ENCODE measurements at regions not wholly inside any gene's neighbourhood (a gene's known extent, or its start where the extent isn't known, plus 50 kb on each side); places are given as distances from the start of the nearest gene placed in this dataset.

GRCh38 chr1:114222920-114223319, 69.3 kb upstream of the SYT6 start:
- peaks cover 15% of the 10 kb centered on the region for H3K27me3 ChIP-seq (ENCODE audit: insufficient read depth, low read length)
- no peak overlapping the region for H3K4me2 ChIP-seq (ENCODE audit: low read length)
- no peak overlapping the region for H3K4me3 ChIP-seq (replicated peaks in 1 of 2; ENCODE audit: low read depth in 1 of 2, low read length in 2 of 2)
- ATAC-seq: no peak
- no peaks in the 10 kb centered on the region for H3K79me2 ChIP-seq (ENCODE audit: insufficient read depth, low read length)
- no peaks in the 10 kb centered on the region for H4K20me1 ChIP-seq (ENCODE audit: insufficient read depth)
- no peaks in the 10 kb centered on the region for H3K4me1 ChIP-seq (ENCODE audit: control insufficient read depth in 1 of 2, insufficient read depth in 2 of 2, low read length in 2 of 2)
- POLR2A ChIA-PET: no interaction called here
- BruUV-seq (replicated peaks): no TSS peak
- H3K9me3 ChIP-seq (ENCODE audit: control insufficient read depth in 1 of 2, insufficient read depth in 1 of 2, low read depth in 1 of 2, low read length in 2 of 2): no peaks in the 10 kb centered on the region
- no peak overlapping the region for H3K9ac ChIP-seq (ENCODE audit: low read length)
- no peak for DNase-seq (ENCODE audit: low read depth, low spot score)
- no peak for TF ChIP-seq EGR1 (IDR thresholded peaks at IDR 0.05; ENCODE audit: low read depth)
- no peak for TF ChIP-seq SRF (IDR thresholded peaks at IDR 0.05; ENCODE audit: low read depth)
- TF ChIP-seq ZBTB33 (IDR thresholded peaks at IDR 0.05; ENCODE audit: extremely low read depth, insufficient replicate concordance, low read length): no peak
- no peak for TF ChIP-seq ATF3 (IDR thresholded peaks at IDR 0.05)
- RAD21 ChIA-PET (ENCODE audit: low non-redundant PET in 1 of 2, low total read pairs in 2 of 2, uncharacterized antibody in 2 of 2, unreplicated experiment in 2 of 2): no interaction called here
- CTCF ChIA-PET: no interaction called here
- H3K36me3 ChIP-seq (ENCODE audit: control insufficient read depth in 1 of 2, insufficient read depth in 2 of 2, low read length in 2 of 2): no peaks in the 10 kb centered on the region
- intact Hi-C loops (cut with micrococcal nuclease): loop anchor here (10.0 kb wide), 1 partner anchor 58 kb away; no protein-coding TSS in a partner anchor
- H3K9me2 ChIP-seq (ENCODE audit: insufficient read depth): no peaks in the 10 kb centered on the region
- no peak overlapping the region for H2AFZ ChIP-seq (ENCODE audit: low read depth, low read length, poor library complexity, severe bottlenecking)
- no peak overlapping the region for H3K27ac ChIP-seq (ENCODE audit: low read depth, low read length)

GRCh38 chr1:114219172-114219868, 65.7 kb upstream of the SYT6 start:
- ChIA-PET CTCF (no interaction called here), RAD21 (ENCODE audit: low non-redundant PET in 1 of 2, low total read pairs in 2 of 2, uncharacterized antibody in 2 of 2, unreplicated experiment in 2 of 2) (no interaction called here), POLR2A (no interaction called here)
- Histone ChIP-seq H3K9ac (ENCODE audit: low read length) (no peak overlapping the region), H3K36me3 (ENCODE audit: control insufficient read depth in 1 of 2, insufficient read depth in 2 of 2, low read length in 2 of 2) (no peaks in the 10 kb centered on the region), H3K27ac (ENCODE audit: low read depth, low read length) (no peak overlapping the region), H2AFZ (ENCODE audit: low read depth, low read length, poor library complexity, severe bottlenecking) (no peak overlapping the region), H3K79me2 (ENCODE audit: insufficient read depth, low read length) (no peaks in the 10 kb centered on the region), H3K27me3 (ENCODE audit: insufficient read depth, low read length) (peaks cover 35% of the 10 kb centered on the region), H4K20me1 (ENCODE audit: insufficient read depth) (no peaks in the 10 kb centered on the region), H3K9me3 (ENCODE audit: control insufficient read depth in 1 of 2, insufficient read depth in 1 of 2, low read depth in 1 of 2, low read length in 2 of 2) (no peaks in the 10 kb centered on the region), H3K4me2 (ENCODE audit: low read length) (no peak overlapping the region), H3K4me3 (replicated peaks in 1 of 2; ENCODE audit: low read depth in 1 of 2, low read length in 2 of 2) (no peak overlapping the region), H3K4me1 (ENCODE audit: control insufficient read depth in 1 of 2, insufficient read depth in 2 of 2, low read length in 2 of 2) (no peaks in the 10 kb centered on the region), H3K9me2 (ENCODE audit: insufficient read depth) (no peaks in the 10 kb centered on the region)
- DNase-seq (ENCODE audit: low read depth, low spot score): no peak
- intact Hi-C loops (cut with micrococcal nuclease): loop anchor here (5.0 kb wide), 1 partner anchor 242 kb away; the partner anchor contains the start of gene OLFML3
- ATAC-seq: peak; percentile 53
- BruUV-seq (replicated peaks): no TSS peak
- no peak for TF ChIP-seq CEBPB (IDR thresholded peaks at IDR 0.05; ENCODE audit: low read depth)
- peak; percentile 56 for TF ChIP-seq RAD21 (IDR thresholded peaks at IDR 0.05; ENCODE audit: low read depth)
- no peak for TF ChIP-seq JUND (IDR thresholded peaks at IDR 0.05)
- peak in 2 of 3 experiments; percentile 16 to 17; a peak in 1 of 6 replicates for TF ChIP-seq CTCF (IDR thresholded peaks at IDR 0.05 in 2 of 3, conservative IDR thresholded peaks at IDR 0.05 in 1 of 3; ENCODE audit: borderline replicate concordance in 1 of 3, insufficient read depth in 1 of 3, low read depth in 2 of 3, low read length in 2 of 3)
- TF ChIP-seq TCF7L2 (IDR thresholded peaks at IDR 0.05; ENCODE audit: borderline replicate concordance, extremely low read depth, insufficient read depth, insufficient read length): no peak
- no peak for TF ChIP-seq ZBTB33 (IDR thresholded peaks at IDR 0.05; ENCODE audit: extremely low read depth, insufficient replicate concordance, low read length)
